Stimulated activated CD4-positive, alpha-beta T cell treated with anti-CD3 and anti-CD28 coated beads, TNF-alpha, amount 100 ng/mL, for 48 hours (primary cell): ENCODE measurements at regions not wholly inside any gene's neighbourhood (a gene's known extent, or its start where the extent isn't known, plus 50 kb on each side); places are given as distances from the start of the nearest gene placed in this dataset.

Experiments
- DNase-seq, 3 donors: peaks; one replicate each; pipeline ENCODE4 v3.0.0-alpha.2; 2020; ENCODE audit warnings: low read depth in 3 of 3

- DNase-seq, result no peak
Measured at GRCh38 chr10:65847436-65848230, 1078.2 kb upstream of the LRRTM3 start.

- no peak for DNase-seq
Measured at GRCh38 chr10:65858841-65859240, 1067.0 kb upstream of the LRRTM3 start.

GRCh38 chr10:65861249-65861648 is 1064.6 kb upstream of the LRRTM3 start:
- no peak for DNase-seq
